Vagina (tissue), 2 donors: ENCODE measurements at regions not wholly inside any gene's neighbourhood (a gene's known extent, or its start where the extent isn't known, plus 50 kb on each side); places are given as distances from the start of the nearest gene placed in this dataset.

Experiments used
- POLR2A ChIP-seq, 2 donors: fragments of 450-650 bp; IDR thresholded peaks; one replicate each; pipeline ENCODE4 v1.6.1; 2017; ENCODE audit warnings: antibody characterized with exemption in 2 of 2, mild to moderate bottlenecking in 2 of 2, moderate library complexity in 2 of 2
- POLR2AphosphoS5 ChIP-seq, 2 donors: sonication (generic); formaldehyde crosslinking; IDR thresholded peaks; one replicate each; pipeline ENCODE4 v1.9.0; 2017; ENCODE audit warnings: antibody characterized with exemption in 2 of 2, mild to moderate bottlenecking in 2 of 2, low read depth in 1 of 2; ENCODE audit not compliant: insufficient read depth in 1 of 2
- TF ChIP-seq, protein P1 (sequence below), 3 experiments: fragments of 450-650 bp in 2 of 3; fragments of 200-600 bp in 1 of 3; sonication (generic) in 1 of 3; IDR thresholded peaks; one replicate each; pipeline ENCODE4 v1.5.1; 2017 to 2019; ENCODE audit warnings: antibody characterized with exemption in 3 of 3, mild to moderate bottlenecking in 2 of 3, moderate library complexity in 2 of 3

DNA sequence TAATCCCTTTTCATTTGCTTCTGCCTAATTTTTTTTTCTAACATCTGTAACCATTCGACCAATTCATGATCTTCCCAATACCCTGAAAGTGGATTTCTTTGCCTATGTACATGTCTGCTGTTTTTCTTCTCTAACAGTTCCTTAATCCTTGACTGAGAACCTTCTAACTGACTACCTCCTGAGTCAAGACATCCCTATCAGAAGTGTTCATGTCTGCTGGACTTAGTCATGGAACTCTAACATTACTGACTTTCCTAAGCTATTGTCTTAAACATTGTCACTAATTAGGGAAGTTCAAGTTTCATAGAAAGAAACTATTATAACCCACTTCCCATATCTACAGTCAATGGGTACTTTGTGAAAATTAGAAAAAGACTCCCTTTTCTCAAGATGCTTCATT is 52.4 kb upstream of the IRX5 start:
- TF ChIP-seq POLR2AphosphoS5 (IDR thresholded peaks at IDR 0.05; ENCODE audit: insufficient read depth in 1 of 2, low read depth in 1 of 2), result no peak
- no peak for TF ChIP-seq POLR2A (IDR thresholded peaks at IDR 0.05)
- TF ChIP-seq, protein P1, sequence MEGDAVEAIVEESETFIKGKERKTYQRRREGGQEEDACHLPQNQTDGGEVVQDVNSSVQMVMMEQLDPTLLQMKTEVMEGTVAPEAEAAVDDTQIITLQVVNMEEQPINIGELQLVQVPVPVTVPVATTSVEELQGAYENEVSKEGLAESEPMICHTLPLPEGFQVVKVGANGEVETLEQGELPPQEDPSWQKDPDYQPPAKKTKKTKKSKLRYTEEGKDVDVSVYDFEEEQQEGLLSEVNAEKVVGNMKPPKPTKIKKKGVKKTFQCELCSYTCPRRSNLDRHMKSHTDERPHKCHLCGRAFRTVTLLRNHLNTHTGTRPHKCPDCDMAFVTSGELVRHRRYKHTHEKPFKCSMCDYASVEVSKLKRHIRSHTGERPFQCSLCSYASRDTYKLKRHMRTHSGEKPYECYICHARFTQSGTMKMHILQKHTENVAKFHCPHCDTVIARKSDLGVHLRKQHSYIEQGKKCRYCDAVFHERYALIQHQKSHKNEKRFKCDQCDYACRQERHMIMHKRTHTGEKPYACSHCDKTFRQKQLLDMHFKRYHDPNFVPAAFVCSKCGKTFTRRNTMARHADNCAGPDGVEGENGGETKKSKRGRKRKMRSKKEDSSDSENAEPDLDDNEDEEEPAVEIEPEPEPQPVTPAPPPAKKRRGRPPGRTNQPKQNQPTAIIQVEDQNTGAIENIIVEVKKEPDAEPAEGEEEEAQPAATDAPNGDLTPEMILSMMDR (IDR thresholded peaks at IDR 0.05), result no peak
